ENCODE measurements at regions not wholly inside any gene's neighbourhood (a gene's known extent, or its start where the extent isn't known, plus 50 kb on each side); places are given as distances from the start of the nearest gene placed in this dataset.
"Not testable (repeated sequence)": the region's sequence is repeated elsewhere in the genome, so short reads cannot be mapped to it uniquely, and the experiment has no call there.

GRCh38 chr11:116353589-116353988 lies 419.2 kb downstream of the BUD13 start:
- no peak overlapping the region for H3K9ac ChIP-seq (ENCODE audit: low read depth, low read length)
- no peaks in the 10 kb centered on the region for H3K9me3 ChIP-seq (ENCODE audit: control insufficient read depth, insufficient read depth, low read length)
- H3K4me3 ChIP-seq (ENCODE audit: low read depth, low read length), result no peak overlapping the region
- H3K27me3 ChIP-seq (ENCODE audit: control insufficient read depth, insufficient read depth, low read length), result peaks cover 4% of the 10 kb centered on the region
- H3K36me3 ChIP-seq (ENCODE audit: control insufficient read depth, insufficient read depth, low read length), result no peaks in the 10 kb centered on the region
- H3K4me1 ChIP-seq (ENCODE audit: control insufficient read depth, insufficient read depth, low read length), result peaks cover 2% of the 10 kb centered on the region

- Histone ChIP-seq H3K27me3 (ENCODE audit: control insufficient read depth, insufficient read depth, low read length) (peaks cover 4% of the 10 kb centered on the region), H3K9ac (ENCODE audit: low read depth, low read length) (no peak overlapping the region), H3K4me3 (ENCODE audit: low read depth, low read length) (no peak overlapping the region), H3K4me1 (ENCODE audit: control insufficient read depth, insufficient read depth, low read length) (no peaks in the 10 kb centered on the region), H3K36me3 (ENCODE audit: control insufficient read depth, insufficient read depth, low read length) (no peaks in the 10 kb centered on the region), H3K9me3 (ENCODE audit: control insufficient read depth, insufficient read depth, low read length) (no peaks in the 10 kb centered on the region)
Observed at GRCh38 chr11:116352881-116353280, 419.9 kb downstream of the BUD13 start.

- H3K36me3 ChIP-seq (ENCODE audit: control insufficient read depth, insufficient read depth, low read length), result no peaks in the 10 kb centered on the region
- no peaks in the 10 kb centered on the region for H3K9me3 ChIP-seq (ENCODE audit: control insufficient read depth, insufficient read depth, low read length)
- H3K4me1 ChIP-seq (ENCODE audit: control insufficient read depth, insufficient read depth, low read length), result no peaks in the 10 kb centered on the region
- no peaks in the 10 kb centered on the region for H3K27me3 ChIP-seq (ENCODE audit: control insufficient read depth, insufficient read depth, low read length)
- no peak overlapping the region for H3K4me3 ChIP-seq (ENCODE audit: low read depth, low read length)
- H3K9ac ChIP-seq (ENCODE audit: low read depth, low read length), result no peak overlapping the region
Observed at GRCh38 chr11:116348226-116348625, 424.6 kb downstream of the BUD13 start.

GRCh38 chr11:116345575-116345974 lies 427.2 kb downstream of the BUD13 start:
- Histone ChIP-seq H3K9ac (ENCODE audit: low read depth, low read length) (no peak overlapping the region), H3K36me3 (ENCODE audit: control insufficient read depth, insufficient read depth, low read length) (no peaks in the 10 kb centered on the region), H3K4me3 (ENCODE audit: low read depth, low read length) (no peak overlapping the region), H3K9me3 (ENCODE audit: control insufficient read depth, insufficient read depth, low read length) (no peaks in the 10 kb centered on the region), H3K27me3 (ENCODE audit: control insufficient read depth, insufficient read depth, low read length) (no peaks in the 10 kb centered on the region), H3K4me1 (ENCODE audit: control insufficient read depth, insufficient read depth, low read length) (no peaks in the 10 kb centered on the region)

- Histone ChIP-seq H3K27me3 (ENCODE audit: control insufficient read depth, insufficient read depth, low read length) (no peaks in the 10 kb centered on the region), H3K36me3 (ENCODE audit: control insufficient read depth, insufficient read depth, low read length) (no peaks in the 10 kb centered on the region), H3K4me1 (ENCODE audit: control insufficient read depth, insufficient read depth, low read length) (no peaks in the 10 kb centered on the region), H3K9me3 (ENCODE audit: control insufficient read depth, insufficient read depth, low read length) (no peaks in the 10 kb centered on the region), H3K9ac (ENCODE audit: low read depth, low read length) (no peak overlapping the region), H3K4me3 (ENCODE audit: low read depth, low read length) (no peak overlapping the region)
Observed at GRCh38 chr11:116344601-116345000, 428.2 kb downstream of the BUD13 start.

GRCh38 chr11:116343270-116343669 lies 429.5 kb downstream of the BUD13 start:
- Histone ChIP-seq H3K9me3 (ENCODE audit: control insufficient read depth, insufficient read depth, low read length) (no peaks in the 10 kb centered on the region), H3K4me1 (ENCODE audit: control insufficient read depth, insufficient read depth, low read length) (no peaks in the 10 kb centered on the region), H3K4me3 (ENCODE audit: low read depth, low read length) (no peak overlapping the region), H3K9ac (ENCODE audit: low read depth, low read length) (no peak overlapping the region), H3K27me3 (ENCODE audit: control insufficient read depth, insufficient read depth, low read length) (no peaks in the 10 kb centered on the region), H3K36me3 (ENCODE audit: control insufficient read depth, insufficient read depth, low read length) (no peaks in the 10 kb centered on the region)

- no peaks in the 10 kb centered on the region for H3K36me3 ChIP-seq (ENCODE audit: control insufficient read depth, insufficient read depth, low read length)
- H3K9ac ChIP-seq (ENCODE audit: low read depth, low read length), result no peak overlapping the region
- no peaks in the 10 kb centered on the region for H3K27me3 ChIP-seq (ENCODE audit: control insufficient read depth, insufficient read depth, low read length)
- no peaks in the 10 kb centered on the region for H3K9me3 ChIP-seq (ENCODE audit: control insufficient read depth, insufficient read depth, low read length)
- H3K4me3 ChIP-seq (ENCODE audit: low read depth, low read length), result no peak overlapping the region
- H3K4me1 ChIP-seq (ENCODE audit: control insufficient read depth, insufficient read depth, low read length), result no peaks in the 10 kb centered on the region
Observed at GRCh38 chr11:116342148-116342547, 430.6 kb downstream of the BUD13 start.

GRCh38 chr11:116339306-116340098 lies 433.3 kb downstream of the BUD13 start:
- no peak overlapping the region for H3K4me3 ChIP-seq (ENCODE audit: low read depth, low read length)
- H3K4me1 ChIP-seq (ENCODE audit: control insufficient read depth, insufficient read depth, low read length), result no peaks in the 10 kb centered on the region
- H3K36me3 ChIP-seq (ENCODE audit: control insufficient read depth, insufficient read depth, low read length), result no peaks in the 10 kb centered on the region
- H3K27me3 ChIP-seq (ENCODE audit: control insufficient read depth, insufficient read depth, low read length), result no peaks in the 10 kb centered on the region
- H3K9ac ChIP-seq (ENCODE audit: low read depth, low read length), result no peak overlapping the region
- H3K9me3 ChIP-seq (ENCODE audit: control insufficient read depth, insufficient read depth, low read length), result no peaks in the 10 kb centered on the region

- not testable (repeated sequence) for H3K27me3 ChIP-seq (ENCODE audit: control insufficient read depth, insufficient read depth, low read length); H3K4me3 ChIP-seq (ENCODE audit: low read depth, low read length); H3K9ac ChIP-seq (ENCODE audit: low read depth, low read length); H3K4me1 ChIP-seq (ENCODE audit: control insufficient read depth, insufficient read depth, low read length); H3K9me3 ChIP-seq (ENCODE audit: control insufficient read depth, insufficient read depth, low read length); H3K36me3 ChIP-seq (ENCODE audit: control insufficient read depth, insufficient read depth, low read length)
Observed at GRCh38 chr11:116338500-116338899, 434.3 kb downstream of the BUD13 start.

GRCh38 chr11:116336540-116336939 lies 436.2 kb downstream of the BUD13 start:
- Histone ChIP-seq H3K36me3 (ENCODE audit: control insufficient read depth, insufficient read depth, low read length) (no peaks in the 10 kb centered on the region), H3K9me3 (ENCODE audit: control insufficient read depth, insufficient read depth, low read length) (no peaks in the 10 kb centered on the region), H3K4me1 (ENCODE audit: control insufficient read depth, insufficient read depth, low read length) (no peaks in the 10 kb centered on the region)

GRCh38 chr11:116335891-116336290 lies 436.9 kb downstream of the BUD13 start:
- Histone ChIP-seq H3K9me3 (ENCODE audit: control insufficient read depth, insufficient read depth, low read length) (no peaks in the 10 kb centered on the region), H3K4me1 (ENCODE audit: control insufficient read depth, insufficient read depth, low read length) (no peaks in the 10 kb centered on the region), H3K27me3 (ENCODE audit: control insufficient read depth, insufficient read depth, low read length) (no peaks in the 10 kb centered on the region), H3K4me3 (ENCODE audit: low read depth, low read length) (no peak overlapping the region), H3K36me3 (ENCODE audit: control insufficient read depth, insufficient read depth, low read length) (no peaks in the 10 kb centered on the region), H3K9ac (ENCODE audit: low read depth, low read length) (no peak overlapping the region)

More at GRCh38 chr11:116336540-116336939, 436.2 kb downstream of the BUD13 start:
- Histone ChIP-seq H3K9ac (ENCODE audit: low read depth, low read length) (no peak overlapping the region), H3K4me3 (ENCODE audit: low read depth, low read length) (no peak overlapping the region), H3K27me3 (ENCODE audit: control insufficient read depth, insufficient read depth, low read length) (no peaks in the 10 kb centered on the region)

GRCh38 chr11:116335078-116335477 lies 437.7 kb downstream of the BUD13 start:
- Histone ChIP-seq H3K9ac (ENCODE audit: low read depth, low read length) (no peak overlapping the region), H3K27me3 (ENCODE audit: control insufficient read depth, insufficient read depth, low read length) (no peaks in the 10 kb centered on the region), H3K4me3 (ENCODE audit: low read depth, low read length) (no peak overlapping the region), H3K9me3 (ENCODE audit: control insufficient read depth, insufficient read depth, low read length) (no peaks in the 10 kb centered on the region), H3K4me1 (ENCODE audit: control insufficient read depth, insufficient read depth, low read length) (no peaks in the 10 kb centered on the region), H3K36me3 (ENCODE audit: control insufficient read depth, insufficient read depth, low read length) (no peaks in the 10 kb centered on the region)
